Naive thymus-derived CD8-positive, alpha-beta T cell (primary cell): ENCODE measurements at regions not wholly inside any gene's neighbourhood (a gene's known extent, or its start where the extent isn't known, plus 50 kb on each side); places are given as distances from the start of the nearest gene placed in this dataset.

ENCODE experiments used
- ATAC-seq, 2 donors: fragments of 150-1000 bp; cut with Tn5 transposase in 1 of 2; sonication (Bioruptor Pico), chemical (Tn5 transposase) in 1 of 2; 1 replicate in 1 of 2; 2 replicates in 1 of 2; pipeline ENCODE4 v1.10.0; 2021; ENCODE audit warnings: mild to moderate bottlenecking in 2 of 2, moderate library complexity in 2 of 2
- POLR2A ChIA-PET: fragments of 350-600 bp; sonication (Branson Sonifier 250); formaldehyde crosslinking; loops from one replicate; lab custom pipeline; 2021; ENCODE audit warnings: antibody characterized with exemption; lab: Charles Lee
- DNase-seq, 10 donors: peaks; one replicate each; pipeline versions ENCODE4 v3.0.0 to v3.0.0-alpha.2; 2020 to 2022
- H3K27ac Mint-ChIP-seq, 10 donors: one replicate each; pipeline ENCODE4 v1.8.0; 2020 to 2022; ENCODE audit warnings: mild to moderate bottlenecking in 10 of 10, mixed read lengths in 10 of 10, moderate library complexity in 4 of 10, inconsistent platforms in 1 of 10
- H3K27me3 Mint-ChIP-seq, 5 donors: one replicate each; pipeline ENCODE4 v1.8.0; 2021 to 2022; ENCODE audit warnings: mixed read lengths in 5 of 5
- H3K36me3 Mint-ChIP-seq, 3 donors: one replicate each; pipeline ENCODE4 v1.8.0; 2020 to 2022; ENCODE audit warnings: mixed read lengths in 3 of 3, mild to moderate bottlenecking in 2 of 3, inconsistent platforms in 1 of 3
- H3K4me1 Mint-ChIP-seq, 4 donors: one replicate each; pipeline ENCODE4 v1.8.0; 2021 to 2022; ENCODE audit warnings: mixed read lengths in 4 of 4
- H3K4me3 Mint-ChIP-seq, 10 donors: one replicate each; pipeline ENCODE4 v1.8.0; 2020 to 2022; ENCODE audit warnings: mild to moderate bottlenecking in 10 of 10, mixed read lengths in 10 of 10, moderate library complexity in 6 of 10, inconsistent platforms in 1 of 10
- H3K9me3 Mint-ChIP-seq, 9 donors: one replicate each; pipeline ENCODE4 v1.8.0; 2020 to 2022; ENCODE audit warnings: mixed read lengths in 9 of 9, mild to moderate bottlenecking in 3 of 9, inconsistent platforms in 1 of 9, moderate library complexity in 1 of 9

- peaks cover 0 to 5% (median 0%) of the 10 kb centered on the region in 5 donors for H3K27me3 Mint-ChIP-seq
Observed at GRCh38 chr21:25039461-25040380, 567.6 kb downstream of the MRPL39 start.

DNA sequence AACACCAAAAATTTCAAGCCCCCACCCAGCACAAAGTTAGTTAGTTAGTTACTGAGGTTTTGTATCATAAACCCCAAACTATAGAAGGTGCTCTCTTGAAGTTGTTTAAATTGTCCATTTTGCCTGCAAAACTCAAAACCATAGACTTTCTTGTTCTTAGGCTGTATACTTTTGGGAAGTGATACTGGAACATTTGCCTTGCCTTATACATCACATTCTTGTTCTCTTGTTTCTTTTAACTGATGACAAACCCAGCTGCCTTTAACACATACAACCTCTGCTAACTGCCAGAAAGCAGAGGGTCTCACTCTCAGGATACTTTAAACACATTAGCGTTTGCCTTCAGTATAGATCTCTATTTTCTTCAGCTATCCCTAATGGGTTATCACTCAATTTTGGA, 570.5 kb downstream of the MRPL39 start:
- H3K4me3 Mint-ChIP-seq, result no peak overlapping the region
- H3K9me3 Mint-ChIP-seq, result no peaks in the 10 kb centered on the region
- DNase-seq (no peak), ATAC-seq (no peak)
- POLR2A ChIA-PET, result no interaction called here
- H3K27ac Mint-ChIP-seq, result no peak overlapping the region
- H3K4me1 Mint-ChIP-seq, result peaks cover 0 to 12% (median 0%) of the 10 kb centered on the region in 4 donors
- H3K27me3 Mint-ChIP-seq, result no peaks in the 10 kb centered on the region
- no peaks in the 10 kb centered on the region for H3K36me3 Mint-ChIP-seq

More at GRCh38 chr21:25039461-25040380, 567.6 kb downstream of the MRPL39 start:
- no peak for ATAC-seq
- POLR2A ChIA-PET, result no interaction called here
- Mint-ChIP-seq H3K4me3 (peak overlapping the region in 1 of 10 donors; percentile 43), H3K36me3 (no peaks in the 10 kb centered on the region), H3K9me3 (no peaks in the 10 kb centered on the region), H3K27ac (peak overlapping the region in 2 of 10 donors; percentile 15 to 68), H3K4me1 (peaks cover 0 to 12% (median 0%) of the 10 kb centered on the region in 4 donors)
- no peak for DNase-seq

DNA sequence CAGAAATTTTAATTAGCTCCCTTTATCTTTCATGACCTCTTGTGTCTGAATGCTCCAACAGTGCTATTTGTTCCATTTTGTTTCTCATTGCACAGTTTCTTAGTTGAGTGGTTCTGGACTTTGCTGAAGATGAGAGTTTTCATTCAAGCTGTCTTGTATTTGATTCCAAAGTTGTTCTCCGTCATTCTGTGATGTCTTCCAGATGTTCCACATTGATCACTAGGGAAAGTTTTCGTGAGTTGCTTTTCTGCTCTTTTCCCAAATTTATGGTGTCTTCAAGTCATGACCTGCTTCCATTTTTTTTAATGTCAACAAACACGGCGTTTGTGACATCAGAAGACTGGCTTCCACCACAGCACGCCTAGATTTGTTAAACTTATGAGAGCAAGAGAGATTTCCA, 575.5 kb downstream of the MRPL39 start:
- DNase-seq (no peak), ATAC-seq (no peak)
- no peaks in the 10 kb centered on the region for H3K36me3 Mint-ChIP-seq
- POLR2A ChIA-PET, result no interaction called here
- no peaks in the 10 kb centered on the region for H3K4me1 Mint-ChIP-seq
- no peak overlapping the region for H3K4me3 Mint-ChIP-seq
- H3K27me3 Mint-ChIP-seq, result no peaks in the 10 kb centered on the region
- H3K9me3 Mint-ChIP-seq, result peaks cover 0 to 2% (median 0%) of the 10 kb centered on the region in 9 donors
- no peak overlapping the region for H3K27ac Mint-ChIP-seq

- H3K27me3 Mint-ChIP-seq, result no peaks in the 10 kb centered on the region
- ATAC-seq, result no peak
- POLR2A ChIA-PET, result no interaction called here
- no peak overlapping the region for H3K4me3 Mint-ChIP-seq
- no peaks in the 10 kb centered on the region for H3K36me3 Mint-ChIP-seq
- no peak for DNase-seq
- peaks cover 0 to 11% (median 2%) of the 10 kb centered on the region in 9 donors for H3K9me3 Mint-ChIP-seq
- H3K27ac Mint-ChIP-seq, result no peak overlapping the region
- no peaks in the 10 kb centered on the region for H3K4me1 Mint-ChIP-seq
Observed at GRCh38 chr21:25029580-25029979, 577.7 kb downstream of the MRPL39 start.

GRCh38 chr21:25025596-25025995, 581.7 kb downstream of the MRPL39 start:
- ATAC-seq (no peak), DNase-seq (no peak)
- Mint-ChIP-seq H3K27ac (no peak overlapping the region), H3K27me3 (peaks cover 0 to 4% (median 0%) of the 10 kb centered on the region in 5 donors), H3K4me3 (no peak overlapping the region), H3K9me3 (peaks cover 0 to 17% (median 5%) of the 10 kb centered on the region in 9 donors), H3K36me3 (no peaks in the 10 kb centered on the region), H3K4me1 (no peaks in the 10 kb centered on the region)
- POLR2A ChIA-PET, result no interaction called here

GRCh38 chr21:25024639-25025038, 582.6 kb downstream of the MRPL39 start:
- Mint-ChIP-seq H3K36me3 (no peaks in the 10 kb centered on the region), H3K9me3 (peaks cover 0 to 17% (median 3%) of the 10 kb centered on the region in 9 donors), H3K4me3 (no peak overlapping the region), H3K4me1 (no peaks in the 10 kb centered on the region), H3K27me3 (peaks cover 0 to 4% (median 0%) of the 10 kb centered on the region in 5 donors), H3K27ac (no peak overlapping the region)
- ATAC-seq (no peak), DNase-seq (no peak)
- POLR2A ChIA-PET, result no interaction called here

DNA sequence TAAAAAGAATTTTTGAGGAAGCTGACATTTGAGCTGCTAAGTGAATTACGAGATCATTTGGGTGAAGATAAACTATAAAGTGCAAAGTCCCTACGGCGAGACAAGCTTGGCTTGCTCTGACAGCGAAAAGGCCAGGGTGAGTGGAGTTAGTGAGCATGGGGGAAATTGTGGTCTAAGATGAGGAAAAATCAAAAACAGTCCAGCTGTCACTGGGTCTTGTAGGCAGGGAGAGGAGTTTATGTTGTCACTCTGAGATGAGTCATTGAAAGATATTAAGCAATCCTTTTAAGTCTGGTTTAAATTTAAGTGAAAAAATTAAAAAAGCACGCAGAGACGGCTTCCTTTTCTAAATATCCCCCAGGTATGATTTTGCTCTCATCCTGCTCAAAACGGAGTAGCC, 601.9 kb downstream of the MRPL39 start:
- Mint-ChIP-seq H3K27me3 (no peaks in the 10 kb centered on the region), H3K9me3 (peaks cover 0 to 18% (median 4%) of the 10 kb centered on the region in 9 donors), H3K36me3 (no peaks in the 10 kb centered on the region), H3K4me3 (no peak overlapping the region), H3K4me1 (no peaks in the 10 kb centered on the region), H3K27ac (no peak overlapping the region)
- POLR2A ChIA-PET, result no interaction called here
- no peak for DNase-seq
- ATAC-seq, result no peak

- peaks cover 0 to 21% (median 7%) of the 10 kb centered on the region in 9 donors for H3K9me3 Mint-ChIP-seq
- H3K4me1 Mint-ChIP-seq, result no peaks in the 10 kb centered on the region
- H3K27ac Mint-ChIP-seq, result no peak overlapping the region
- DNase-seq (no peak), ATAC-seq (no peak)
- no peaks in the 10 kb centered on the region for H3K27me3 Mint-ChIP-seq
- H3K36me3 Mint-ChIP-seq, result no peaks in the 10 kb centered on the region
- POLR2A ChIA-PET, result no interaction called here
- no peak overlapping the region for H3K4me3 Mint-ChIP-seq
Observed at GRCh38 chr21:25002676-25003075, 604.6 kb downstream of the MRPL39 start.

- Mint-ChIP-seq H3K4me3 (no peak overlapping the region), H3K36me3 (no peaks in the 10 kb centered on the region), H3K27ac (no peak overlapping the region), H3K9me3 (peaks cover 0 to 8% (median 2%) of the 10 kb centered on the region in 9 donors), H3K27me3 (no peaks in the 10 kb centered on the region), H3K4me1 (no peaks in the 10 kb centered on the region)
- POLR2A ChIA-PET, result no interaction called here
- ATAC-seq (no peak), DNase-seq (no peak)
Observed at GRCh38 chr21:24995216-24995615, 612.1 kb downstream of the MRPL39 start.

GRCh38 chr21:24994717-24995116, 612.6 kb downstream of the MRPL39 start:
- no peak overlapping the region for H3K27ac Mint-ChIP-seq
- H3K27me3 Mint-ChIP-seq, result no peaks in the 10 kb centered on the region
- no peaks in the 10 kb centered on the region for H3K4me1 Mint-ChIP-seq
- H3K9me3 Mint-ChIP-seq, result peaks cover 0 to 7% (median 2%) of the 10 kb centered on the region in 9 donors
- no peak overlapping the region for H3K4me3 Mint-ChIP-seq
- no peaks in the 10 kb centered on the region for H3K36me3 Mint-ChIP-seq
- DNase-seq (no peak), ATAC-seq (no peak)
- POLR2A ChIA-PET, result interaction anchor here (0.7 kb wide), 1 partner anchor 146 kb away, joined by 4 read pairs; no protein-coding TSS in a partner anchor

GRCh38 chr21:24989516-24989915, 617.8 kb downstream of the MRPL39 start:
- H3K27ac Mint-ChIP-seq, result no peak overlapping the region
- peaks cover 0 to 2% (median 0%) of the 10 kb centered on the region in 4 donors for H3K4me1 Mint-ChIP-seq
- H3K27me3 Mint-ChIP-seq, result peaks cover 0 to 3% (median 0%) of the 10 kb centered on the region in 5 donors
- H3K4me3 Mint-ChIP-seq, result no peak overlapping the region
- H3K9me3 Mint-ChIP-seq, result peaks cover 0 to 10% (median 1%) of the 10 kb centered on the region in 9 donors
- POLR2A ChIA-PET, result no interaction called here
- DNase-seq (no peak), ATAC-seq (no peak)
- H3K36me3 Mint-ChIP-seq, result no peaks in the 10 kb centered on the region

DNA sequence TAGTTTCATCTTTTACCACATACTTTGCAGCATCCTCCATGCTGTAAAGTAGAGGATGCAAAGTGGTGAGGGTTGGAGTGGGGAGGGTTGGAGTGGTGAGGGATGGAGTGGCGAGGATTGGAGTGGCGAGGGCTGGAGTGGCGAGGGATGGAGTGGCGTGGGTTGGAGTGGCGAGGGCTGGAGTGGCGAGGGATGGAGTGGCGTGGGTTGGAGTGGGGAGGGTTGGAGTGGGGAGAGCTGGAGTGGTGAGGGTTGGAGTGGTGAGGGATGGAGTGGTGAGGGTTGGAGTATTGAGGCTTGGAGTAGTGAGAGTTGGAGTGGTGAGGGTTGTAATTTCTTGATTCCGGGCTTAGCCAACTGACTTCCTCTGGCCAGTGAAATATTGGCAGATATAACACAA, 618.3 kb downstream of the MRPL39 start:
- no peak overlapping the region for H3K27ac Mint-ChIP-seq
- no peak overlapping the region for H3K4me3 Mint-ChIP-seq
- H3K27me3 Mint-ChIP-seq, result peaks cover 0 to 3% (median 0%) of the 10 kb centered on the region in 5 donors
- H3K4me1 Mint-ChIP-seq, result peaks cover 0 to 2% (median 0%) of the 10 kb centered on the region in 4 donors
- no peaks in the 10 kb centered on the region for H3K36me3 Mint-ChIP-seq
- POLR2A ChIA-PET, result no interaction called here
- H3K9me3 Mint-ChIP-seq, result peaks cover 0 to 11% (median 1%) of the 10 kb centered on the region in 9 donors
- DNase-seq (no peak), ATAC-seq (no peak)

GRCh38 chr21:24976238-24976637, 631.0 kb downstream of the MRPL39 start:
- Mint-ChIP-seq H3K4me1 (no peaks in the 10 kb centered on the region), H3K36me3 (peaks cover 0 to 12% (median 0%) of the 10 kb centered on the region in 3 donors), H3K27ac (no peak overlapping the region), H3K27me3 (no peaks in the 10 kb centered on the region), H3K4me3 (no peak overlapping the region), H3K9me3 (peaks cover 0 to 34% (median 12%) of the 10 kb centered on the region in 9 donors)
- ATAC-seq, result no peak
- POLR2A ChIA-PET, result no interaction called here
- DNase-seq, result no peak
